Lower lobe of right lung (tissue), 2 donors: ENCODE measurements at regions not wholly inside any gene's neighbourhood (a gene's known extent, or its start where the extent isn't known, plus 50 kb on each side); places are given as distances from the start of the nearest gene placed in this dataset.
"Not testable (repeated sequence)": the region's sequence is repeated elsewhere in the genome, so short reads cannot be mapped to it uniquely, and the experiment has no call there.

ENCODE experiments used
- ATAC-seq, 2 donors: fragments of 200-7000 bp; cut with Tn5 transposase; one replicate each; pipeline ENCODE4 v1.9.1; 2020 to 2022; ENCODE audit warnings: mild to moderate bottlenecking in 2 of 2, moderate library complexity in 2 of 2
- DNase-seq: peaks from one replicate; pipeline ENCODE4 v3.0.0-alpha.2; 2020
- H3K27ac ChIP-seq: fragments of 200-600 bp; one replicate; pipeline ENCODE4 v1.8.0; 2022
- H3K27me3 ChIP-seq: fragments of 200-600 bp; one replicate; pipeline ENCODE4 v1.8.0; 2022; ENCODE audit warnings: low read depth
- H3K36me3 ChIP-seq: fragments of 200-600 bp; one replicate; pipeline ENCODE4 v1.8.0; 2022; ENCODE audit warnings: mild to moderate bottlenecking
- H3K4me1 ChIP-seq: fragments of 200-600 bp; one replicate; pipeline ENCODE4 v1.8.0; 2022
- H3K4me3 ChIP-seq: fragments of 200-600 bp; one replicate; pipeline ENCODE4 v1.8.0; 2022; ENCODE audit warnings: mild to moderate bottlenecking
- H3K9me3 ChIP-seq: fragments of 200-600 bp; one replicate; pipeline ENCODE4 v1.8.0; 2022
- intact Hi-C: fragments of 100-400 bp; cut with DNase I; formaldehyde crosslinking; loops from one replicate; pipeline ENCODE4 v1.11.0; 2022
- TF ChIP-seq, protein P1 (sequence below): fragments of 200-600 bp; IDR thresholded peaks from one replicate; pipeline ENCODE4 v1.8.0; 2022; ENCODE audit warnings: antibody characterized with exemption, mild to moderate bottlenecking
- donor health status: DM: no; HTN: yes; CAD: no; lungs with severe emphysema.

DNA sequence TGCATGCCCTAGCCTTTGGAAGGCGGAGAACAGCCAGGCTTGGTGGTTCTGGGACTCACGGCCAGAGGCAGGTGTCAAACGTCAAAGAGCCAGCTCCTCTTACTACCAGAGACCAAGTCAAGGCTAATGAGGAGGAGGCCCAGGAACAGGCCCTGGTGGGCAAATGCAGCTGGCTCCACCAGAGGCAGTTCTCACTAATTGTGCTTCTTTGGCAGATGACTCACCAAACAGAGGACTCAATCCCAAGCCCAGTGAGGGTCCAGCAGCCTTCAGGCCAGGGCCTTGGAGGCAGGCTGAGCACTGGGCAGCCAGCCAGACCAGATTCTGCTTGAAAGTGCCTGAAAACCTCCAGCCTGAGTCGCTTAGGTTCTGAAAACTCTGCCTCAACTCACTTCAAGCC is 336.5 kb upstream of the CDH5 start:
- intact Hi-C loops: no loop called here
- H3K9me3 ChIP-seq: peaks cover 2% of the 10 kb centered on the region
- H3K36me3 ChIP-seq: no peaks in the 10 kb centered on the region
- no peak overlapping the region for H3K4me3 ChIP-seq
- ATAC-seq: no peak
- H3K27me3 ChIP-seq: no peaks in the 10 kb centered on the region
- TF ChIP-seq, protein P1, sequence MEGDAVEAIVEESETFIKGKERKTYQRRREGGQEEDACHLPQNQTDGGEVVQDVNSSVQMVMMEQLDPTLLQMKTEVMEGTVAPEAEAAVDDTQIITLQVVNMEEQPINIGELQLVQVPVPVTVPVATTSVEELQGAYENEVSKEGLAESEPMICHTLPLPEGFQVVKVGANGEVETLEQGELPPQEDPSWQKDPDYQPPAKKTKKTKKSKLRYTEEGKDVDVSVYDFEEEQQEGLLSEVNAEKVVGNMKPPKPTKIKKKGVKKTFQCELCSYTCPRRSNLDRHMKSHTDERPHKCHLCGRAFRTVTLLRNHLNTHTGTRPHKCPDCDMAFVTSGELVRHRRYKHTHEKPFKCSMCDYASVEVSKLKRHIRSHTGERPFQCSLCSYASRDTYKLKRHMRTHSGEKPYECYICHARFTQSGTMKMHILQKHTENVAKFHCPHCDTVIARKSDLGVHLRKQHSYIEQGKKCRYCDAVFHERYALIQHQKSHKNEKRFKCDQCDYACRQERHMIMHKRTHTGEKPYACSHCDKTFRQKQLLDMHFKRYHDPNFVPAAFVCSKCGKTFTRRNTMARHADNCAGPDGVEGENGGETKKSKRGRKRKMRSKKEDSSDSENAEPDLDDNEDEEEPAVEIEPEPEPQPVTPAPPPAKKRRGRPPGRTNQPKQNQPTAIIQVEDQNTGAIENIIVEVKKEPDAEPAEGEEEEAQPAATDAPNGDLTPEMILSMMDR: no peak
- no peak for DNase-seq
- no peaks in the 10 kb centered on the region for H3K4me1 ChIP-seq
- H3K27ac ChIP-seq: no peak overlapping the region

DNA sequence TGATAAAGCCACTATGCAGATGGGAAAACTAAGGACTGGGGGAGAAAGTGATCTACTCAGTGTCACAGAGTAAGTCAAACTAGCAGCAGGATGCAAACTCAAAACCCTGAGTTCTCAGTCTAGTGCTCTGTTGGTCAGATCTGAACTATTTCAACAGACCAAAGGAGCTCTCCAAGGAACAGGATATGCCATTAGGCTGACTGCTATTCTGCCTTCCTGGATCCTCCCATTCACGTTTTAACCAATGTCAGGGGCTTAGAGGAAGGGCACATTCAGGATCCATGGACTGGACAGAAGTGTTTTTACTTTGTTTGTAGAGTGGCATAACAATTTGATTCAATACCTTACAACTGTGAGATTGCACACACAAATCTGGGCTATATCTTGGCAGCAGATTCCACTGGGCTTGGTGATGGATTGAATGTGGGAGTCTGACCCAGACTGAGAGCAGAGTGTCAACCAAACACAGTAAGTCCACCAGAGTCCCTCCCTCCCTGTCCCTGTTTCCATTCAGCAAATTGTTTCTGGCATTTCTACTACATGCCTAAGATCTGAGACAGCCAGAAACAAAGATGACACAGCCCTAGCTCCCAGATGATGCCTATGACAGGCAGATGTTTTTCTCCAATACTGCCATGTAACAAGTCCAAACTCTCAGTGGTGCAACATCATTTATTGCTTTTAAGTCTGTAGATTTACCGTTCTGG is 337.8 kb upstream of the CDH5 start:
- TF ChIP-seq, protein P1: no peak
- DNase-seq (no peak), ATAC-seq (peak; percentile 62 to 77)
- intact Hi-C loops: no loop called here
- H3K27me3 ChIP-seq: no peaks in the 10 kb centered on the region
- H3K36me3 ChIP-seq: no peaks in the 10 kb centered on the region
- H3K9me3 ChIP-seq: peaks cover 4% of the 10 kb centered on the region
- no peak overlapping the region for H3K4me3 ChIP-seq
- H3K4me1 ChIP-seq: no peaks in the 10 kb centered on the region
- H3K27ac ChIP-seq: no peak overlapping the region

DNA sequence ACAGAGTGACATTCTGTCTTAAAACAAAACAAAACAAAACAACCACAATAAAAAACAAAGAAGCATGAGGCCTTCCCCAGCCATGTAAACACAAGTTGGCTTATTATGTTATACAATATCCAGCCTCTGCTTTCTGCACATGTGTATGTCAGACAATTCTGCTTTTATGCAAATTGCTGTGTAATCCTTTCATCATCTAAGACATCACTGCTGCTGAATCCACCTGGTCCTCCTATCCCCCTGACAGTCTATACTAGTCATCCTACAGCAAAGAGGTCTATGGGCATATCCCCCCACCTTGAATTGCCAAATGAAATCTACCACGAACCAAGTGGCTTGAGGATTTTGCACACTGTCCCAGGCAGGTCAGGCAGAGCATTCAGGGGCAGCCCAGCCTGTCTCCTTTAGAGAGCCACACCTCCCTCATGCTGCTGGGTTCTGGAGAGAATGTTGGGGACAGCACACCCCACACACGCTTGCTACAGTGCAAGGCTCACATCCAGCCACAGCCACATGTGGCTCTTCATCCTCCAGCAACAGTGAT is 339.6 kb upstream of the CDH5 start:
- DNase-seq: no peak
- H3K27ac ChIP-seq: no peak overlapping the region
- H3K4me1 ChIP-seq: no peaks in the 10 kb centered on the region
- TF ChIP-seq, protein P1: no peak
- no peaks in the 10 kb centered on the region for H3K27me3 ChIP-seq
- intact Hi-C loops: no loop called here
- peaks cover 4% of the 10 kb centered on the region for H3K9me3 ChIP-seq
- no peaks in the 10 kb centered on the region for H3K36me3 ChIP-seq
- no peak overlapping the region for H3K4me3 ChIP-seq
- ATAC-seq: no peak

DNA sequence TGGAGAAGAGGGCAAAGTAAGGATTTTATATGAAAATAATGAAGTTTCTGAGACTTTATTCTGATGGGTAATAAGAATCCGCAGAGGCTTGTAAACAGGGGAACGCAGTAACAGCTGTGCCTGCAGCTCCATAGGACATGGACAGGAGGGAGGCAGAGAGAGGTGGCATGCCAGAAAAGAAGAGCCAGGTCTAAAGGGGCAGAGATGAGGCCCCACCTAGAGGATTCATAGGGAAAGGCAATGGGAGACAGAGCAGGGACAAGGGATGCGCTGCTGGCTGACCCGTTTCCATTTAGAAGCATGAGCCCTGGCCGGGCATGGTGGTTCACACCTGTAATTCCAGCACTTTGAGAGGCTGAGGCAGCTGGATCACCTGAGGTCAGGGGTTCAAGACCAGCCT is 340.3 kb upstream of the CDH5 start:
- H3K27ac ChIP-seq: no peak overlapping the region
- TF ChIP-seq, protein P1: no peak
- no peaks in the 10 kb centered on the region for H3K4me1 ChIP-seq
- DNase-seq (no peak), ATAC-seq (no peak)
- H3K36me3 ChIP-seq: no peaks in the 10 kb centered on the region
- H3K4me3 ChIP-seq: no peak overlapping the region
- H3K27me3 ChIP-seq: no peaks in the 10 kb centered on the region
- peaks cover 4% of the 10 kb centered on the region for H3K9me3 ChIP-seq
- intact Hi-C loops: no loop called here

DNA sequence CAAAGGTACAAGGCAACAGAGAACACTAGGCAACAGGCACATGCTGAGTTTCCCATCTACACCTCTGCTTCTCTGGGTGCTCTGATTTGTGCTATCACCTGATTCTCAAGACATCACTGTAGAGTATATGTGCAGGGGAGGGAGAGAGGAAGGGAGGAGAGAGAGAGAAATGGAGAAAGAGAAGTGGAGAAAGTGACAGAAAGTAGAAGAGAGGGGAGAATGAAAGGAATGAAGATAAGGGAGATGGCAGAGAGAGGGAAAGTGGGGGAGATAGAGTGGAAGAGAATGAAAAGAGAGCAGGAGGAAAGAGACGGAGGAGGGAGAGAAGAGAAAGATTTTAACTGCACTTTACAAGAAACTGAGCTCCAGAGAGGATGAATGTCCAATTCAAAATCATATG is 340.7 kb upstream of the CDH5 start:
- no peaks in the 10 kb centered on the region for H3K36me3 ChIP-seq
- intact Hi-C loops: no loop called here
- no peaks in the 10 kb centered on the region for H3K4me1 ChIP-seq
- TF ChIP-seq, protein P1: no peak
- no peak overlapping the region for H3K27ac ChIP-seq
- no peaks in the 10 kb centered on the region for H3K27me3 ChIP-seq
- no peak overlapping the region for H3K4me3 ChIP-seq
- DNase-seq (no peak), ATAC-seq (no peak)
- peaks cover 4% of the 10 kb centered on the region for H3K9me3 ChIP-seq

DNA sequence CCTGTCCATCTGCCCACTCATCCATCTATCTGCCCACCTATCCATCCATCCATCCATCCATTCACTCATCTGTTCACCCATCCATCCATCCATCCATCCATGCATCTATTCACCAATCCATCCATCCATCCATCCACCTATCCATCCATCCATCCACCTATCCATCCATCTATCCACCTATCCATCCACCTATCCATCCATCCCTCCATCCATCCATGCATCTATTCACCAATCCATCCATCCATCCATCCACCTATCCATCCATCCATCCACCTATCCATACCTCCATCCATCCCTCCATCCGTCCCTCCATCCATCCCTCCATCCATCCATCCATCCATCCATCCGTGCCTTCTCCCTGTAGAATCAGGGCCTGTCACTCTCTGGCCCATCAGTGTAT is 341.9 kb upstream of the CDH5 start:
- not testable (repeated sequence) for H3K36me3 ChIP-seq, ATAC-seq, DNase-seq, H3K27ac ChIP-seq, H3K9me3 ChIP-seq, H3K27me3 ChIP-seq, H3K4me3 ChIP-seq, H3K4me1 ChIP-seq
- intact Hi-C loops: loop anchor here (5.0 kb wide), 1 partner anchor 347 kb away; no protein-coding TSS in a partner anchor
